Esophagus muscularis mucosa (tissue), 4 donors: ENCODE measurements at regions not wholly inside any gene's neighbourhood (a gene's known extent, or its start where the extent isn't known, plus 50 kb on each side); places are given as distances from the start of the nearest gene placed in this dataset.

ENCODE experiments used
- CTCF ChIP-seq, 3 experiments: fragments of 200-600 bp in 2 of 3; fragments of 450-650 bp in 1 of 3; sonication (generic) in 2 of 3; IDR thresholded peaks; one replicate each; pipeline ENCODE4 v1.5.1; 2017 to 2019; ENCODE audit warnings: antibody characterized with exemption in 3 of 3, mild to moderate bottlenecking in 2 of 3, moderate library complexity in 1 of 3
- EP300 ChIP-seq: sonication (generic); formaldehyde crosslinking; IDR thresholded peaks from one replicate; pipeline ENCODE4 v1.6.1; 2017; ENCODE audit warnings: antibody characterized with exemption
- POLR2A ChIP-seq: fragments of 450-650 bp; IDR thresholded peaks from one replicate; pipeline ENCODE4 v1.6.1; 2017; ENCODE audit warnings: antibody characterized with exemption, moderate library complexity, mild to moderate bottlenecking, low read depth
- POLR2AphosphoS5 ChIP-seq, 2 donors: sonication (generic); formaldehyde crosslinking; IDR thresholded peaks; one replicate each; pipeline ENCODE4 v1.6.1; 2017; ENCODE audit warnings: antibody characterized with exemption in 2 of 2

GRCh38 chr3:154849408-154849807 is 230.7 kb upstream of the MME start:
- TF ChIP-seq CTCF (IDR thresholded peaks at IDR 0.05) (no peak), EP300 (no peak), POLR2A (no peak), POLR2AphosphoS5 (IDR thresholded peaks at IDR 0.05) (no peak)
